Activated CD8-positive, alpha-beta memory T cell treated with anti-CD3 and anti-CD28 coated beads for 4 hours (primary cell): ENCODE measurements at regions not wholly inside any gene's neighbourhood (a gene's known extent, or its start where the extent isn't known, plus 50 kb on each side); places are given as distances from the start of the nearest gene placed in this dataset.

Experiments
- DNase-seq, 2 donors: peaks; one replicate each; pipeline ENCODE4 v3.0.0-alpha.2; 2020; ENCODE audit warnings: low read depth in 2 of 2

GRCh38 chr3:87333393-87333892 lies 57.1 kb upstream of the POU1F1 start:
- DNase-seq = no peak

- no peak for DNase-seq
Measured at GRCh38 chr3:87332789-87333188, 56.4 kb upstream of the POU1F1 start.

DNA sequence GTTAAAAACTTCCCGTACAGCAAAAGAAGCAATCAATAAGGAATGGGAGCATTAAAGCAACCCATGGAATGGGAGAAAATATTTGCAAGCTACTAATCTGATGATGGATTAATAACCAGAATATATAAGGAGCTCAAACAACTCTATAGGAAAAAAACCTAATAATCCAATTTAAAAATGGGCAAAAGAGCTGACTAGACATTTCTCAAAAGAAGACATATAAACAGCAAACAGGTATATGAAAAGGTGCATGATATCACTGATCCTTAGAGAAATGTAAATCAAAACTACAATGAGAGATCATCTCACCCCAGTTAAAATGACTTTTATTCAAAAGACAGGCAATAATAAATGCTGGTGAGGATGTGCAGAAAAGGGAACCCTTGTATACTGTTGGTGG lies 52.7 kb upstream of the POU1F1 start:
- no peak for DNase-seq
